ENCODE measurements at regions not wholly inside any gene's neighbourhood (a gene's known extent, or its start where the extent isn't known, plus 50 kb on each side); places are given as distances from the start of the nearest gene placed in this dataset.

GRCh38 chr13:37956536-37956935, 87.0 kb upstream of the TRPC4 start:
- H3K9ac ChIP-seq (ENCODE audit: low read depth, low read length): no peak overlapping the region
- no peak overlapping the region for H2AK5ac ChIP-seq (ENCODE audit: low read depth, low read length)
- H3K36me3 ChIP-seq (ENCODE audit: control insufficient read depth, insufficient read depth, low read length): no peaks in the 10 kb centered on the region
- H3K4me3 ChIP-seq (ENCODE audit: insufficient read depth, low read depth, low read length): no peak overlapping the region
- H4K8ac ChIP-seq (ENCODE audit: low read depth in 2 of 2, low read length in 2 of 2): no peak overlapping the region
- dilution Hi-C loops (cut with HindIII; ENCODE audit: low sequenced_read_pairs, unreplicated experiment): no loop called here
- no peak overlapping the region for H3K4ac ChIP-seq (ENCODE audit: low read depth, low read length)
- no peak overlapping the region for H3K56ac ChIP-seq (ENCODE audit: extremely low read depth, insufficient read depth, low read length)
- H3K27ac ChIP-seq (ENCODE audit: insufficient read depth, low read length): no peak overlapping the region
- ATAC-seq (ENCODE audit: low read depth): no peak
- TF ChIP-seq ELK1 (IDR thresholded peaks at IDR 0.05; ENCODE audit: borderline replicate concordance, low read depth, low read length) (no peak), CTCF (conservative IDR thresholded peaks at IDR 0.05; ENCODE audit: low read depth, low read length) (no peak), MAZ (IDR thresholded peaks at IDR 0.05; ENCODE audit: borderline replicate concordance, low read depth, low read length) (no peak), BHLHE40 (IDR thresholded peaks at IDR 0.05; ENCODE audit: low read depth, low read length) (no peak), CEBPB (IDR thresholded peaks at IDR 0.05; ENCODE audit: low read depth, low read length) (no peak), RAD21 (IDR thresholded peaks at IDR 0.05; ENCODE audit: low read length) (no peak), RFX5 (IDR thresholded peaks at IDR 0.05; ENCODE audit: low read depth, low read length) (no peak), MAFK (IDR thresholded peaks at IDR 0.05; ENCODE audit: low read depth, low read length) (no peak), SMC3 (IDR thresholded peaks at IDR 0.05; ENCODE audit: low read depth, low read length) (no peak), MXI1 (IDR thresholded peaks at IDR 0.05; ENCODE audit: borderline replicate concordance, low read depth, low read length) (no peak), FOS (IDR thresholded peaks at IDR 0.05; ENCODE audit: low read depth, low read length) (no peak), CHD1 (IDR thresholded peaks at IDR 0.05; ENCODE audit: low read depth, low read length) (no peak), NFE2L2 (IDR thresholded peaks at IDR 0.05; ENCODE audit: low read depth, low read length) (no peak), USF2 (IDR thresholded peaks at IDR 0.05; ENCODE audit: low read depth, low read length) (no peak), RCOR1 (IDR thresholded peaks at IDR 0.05; ENCODE audit: insufficient replicate concordance, low read length) (no peak), POLR2A (IDR thresholded peaks at IDR 0.05; ENCODE audit: low read depth, low read length) (no peak)
- no peak overlapping the region for H2AFZ ChIP-seq (replicated peaks; ENCODE audit: low read length, poor library complexity)
- no peak overlapping the region for H3K23ac ChIP-seq (ENCODE audit: low read depth, low read length)
- ChIA-PET CTCF (no interaction called here), POLR2A (ENCODE audit: unreplicated experiment) (no interaction called here)
- H4K5ac ChIP-seq (ENCODE audit: low read depth, low read length): no peak overlapping the region
- H2BK5ac ChIP-seq (ENCODE audit: low read depth, low read length, poor library complexity, severe bottlenecking): no peak overlapping the region
- no peaks in the 10 kb centered on the region for H3K27me3 ChIP-seq (ENCODE audit: control insufficient read depth, insufficient read depth, low read length)
- no peak overlapping the region for H2AK9ac ChIP-seq (replicated peaks; ENCODE audit: low read depth, low read length, poor library complexity)
- BruUV-seq (replicated peaks): no TSS peak
- H3K9me3 ChIP-seq (ENCODE audit: control insufficient read depth, insufficient read depth, low read length): no peaks in the 10 kb centered on the region
- H2BK15ac ChIP-seq (ENCODE audit: low read depth, low read length): no peak overlapping the region
- H4K20me1 ChIP-seq (ENCODE audit: insufficient read depth, low read length): no peaks in the 10 kb centered on the region
- H3K79me1 ChIP-seq (ENCODE audit: low read depth in 1 of 2, low read length in 2 of 2): no peaks in the 10 kb centered on the region
- H3K18ac ChIP-seq (ENCODE audit: low read depth, low read length): no peak overlapping the region
- intact Hi-C loops (cut with micrococcal nuclease): no loop called here
- H4K91ac ChIP-seq (ENCODE audit: insufficient read depth, low read depth, low read length): no peak overlapping the region
- in situ Hi-C loops (cut with MboI; ENCODE audit: low sequenced_read_pairs): no loop called here
- H3K14ac ChIP-seq (replicated peaks; ENCODE audit: low read depth, low read length): no peak overlapping the region
- H2BK120ac ChIP-seq (ENCODE audit: low read depth, low read length): no peak overlapping the region
- H3K9me1 ChIP-seq (ENCODE audit: insufficient read depth, low read length): no peaks in the 10 kb centered on the region
- no peak overlapping the region for H3K4me2 ChIP-seq (ENCODE audit: low read depth, low read length)
- DNase-seq: no peak
- no CpG with 5 or more reads among the region's 1 CpG for WGBS, 2 experiments (ENCODE audit: extremely low coverage in 2 of 2, insufficient read length in 1 of 2)
- no peaks in the 10 kb centered on the region for H3K4me1 ChIP-seq (ENCODE audit: control insufficient read depth, insufficient read depth, low read length)
- no peak overlapping the region for H2BK20ac ChIP-seq (ENCODE audit: low read depth, low read length)
